Liver (tissue), 8 donors: ENCODE measurements at regions not wholly inside any gene's neighbourhood (a gene's known extent, or its start where the extent isn't known, plus 50 kb on each side); places are given as distances from the start of the nearest gene placed in this dataset.
"Not testable (repeated sequence)": the region's sequence is repeated elsewhere in the genome, so short reads cannot be mapped to it uniquely, and the experiment has no call there.

Source experiments
- DNase-seq: peaks from one replicate; pipeline ENCODE4 v3.0.0-alpha.2; 2017; ENCODE audit warnings: low spot score
- H3K27ac ChIP-seq, 2 donors: one replicate each; pipeline ENCODE4 v1.7.0; 2013; ENCODE audit warnings: inconsistent platforms in 2 of 2, low read length in 2 of 2, control low read depth in 1 of 2, low read depth in 1 of 2, mild to moderate bottlenecking in 1 of 2
- H3K27me3 ChIP-seq, 4 donors: one replicate each; pipeline versions ENCODE4 v1.6.1 to v1.7.0; 2013; ENCODE audit warnings: low read length in 3 of 4, inconsistent platforms in 1 of 4, mild to moderate bottlenecking in 1 of 4, moderate library complexity in 1 of 4; ENCODE audit not compliant: control insufficient read depth in 4 of 4, insufficient read depth in 4 of 4
- H3K36me3 ChIP-seq, 4 donors: one replicate each; pipeline versions ENCODE4 v1.6.1 to v1.7.0; 2013; ENCODE audit warnings: low read length in 3 of 4, mild to moderate bottlenecking in 3 of 4, low read depth in 1 of 4, moderate library complexity in 1 of 4; ENCODE audit not compliant: control insufficient read depth in 4 of 4, insufficient read depth in 3 of 4
- H3K4me1 ChIP-seq, 4 donors: one replicate each; pipeline versions ENCODE4 v1.6.1 to v1.7.0; 2013; ENCODE audit warnings: low read length in 3 of 4, mild to moderate bottlenecking in 3 of 4, moderate library complexity in 1 of 4; ENCODE audit not compliant: control insufficient read depth in 4 of 4, insufficient read depth in 4 of 4
- H3K4me3 ChIP-seq, 3 donors: one replicate each; pipeline versions ENCODE4 v1.6.1 to v1.7.0; 2013; ENCODE audit warnings: low read length in 3 of 3, control low read depth in 1 of 3, low read depth in 1 of 3, mild to moderate bottlenecking in 1 of 3
- H3K9ac ChIP-seq, 2 donors: one replicate each; pipeline ENCODE4 v1.7.0; 2013; ENCODE audit warnings: low read length in 2 of 2, mild to moderate bottlenecking in 2 of 2, moderate library complexity in 2 of 2, control low read depth in 1 of 2, low read depth in 1 of 2
- H3K9me3 ChIP-seq, 4 donors: one replicate each; pipeline versions ENCODE4 v1.6.1 to v1.7.0; 2013; ENCODE audit warnings: low read length in 3 of 4; ENCODE audit not compliant: control insufficient read depth in 4 of 4
- CTCF ChIP-seq: fragments of 150-350 bp; IDR thresholded peaks from 2 replicates; pipeline ENCODE4 v1.5.1; 2017; ENCODE audit warnings: improper control_type of control experiment, low read depth, low read length; ENCODE audit not compliant: missing input control
- EGR1 ChIP-seq, 2 donors: IDR thresholded peaks; 2 replicates each; pipeline ENCODE4 v1.6.1; 2016 to 2018; ENCODE audit warnings: antibody characterized with exemption in 2 of 2, low read depth in 2 of 2
- FOXA1 ChIP-seq: IDR thresholded peaks from 2 replicates; pipeline ENCODE4 v1.6.1; 2016; ENCODE audit warnings: antibody characterized with exemption
- FOXA2 ChIP-seq: IDR thresholded peaks from 2 replicates; pipeline ENCODE4 v1.6.1; 2016; ENCODE audit warnings: antibody characterized with exemption
- HNF4A ChIP-seq, 2 donors: conservative IDR thresholded peaks; 2 replicates each; pipeline ENCODE4 v1.6.1; 2016; ENCODE audit warnings: antibody characterized with exemption in 2 of 2, mild to moderate bottlenecking in 2 of 2
- HNF4G ChIP-seq: IDR thresholded peaks from 2 replicates; pipeline ENCODE4 v1.6.1; 2016; ENCODE audit warnings: antibody characterized with exemption
- JUND ChIP-seq, 2 donors: IDR thresholded peaks; 2 replicates each; pipeline ENCODE4 v1.6.1; 2016; ENCODE audit warnings: antibody characterized with exemption in 2 of 2
- MAX ChIP-seq: IDR thresholded peaks from 2 replicates; pipeline ENCODE4 v1.6.1; 2016; ENCODE audit warnings: antibody characterized with exemption
- NR2F2 ChIP-seq: IDR thresholded peaks from 2 replicates; pipeline ENCODE4 v1.6.1; 2016; ENCODE audit warnings: antibody characterized with exemption
- REST ChIP-seq: IDR thresholded peaks from 2 replicates; pipeline ENCODE4 v1.6.1; 2016; ENCODE audit warnings: antibody characterized with exemption, mild to moderate bottlenecking
- RXRA ChIP-seq, 2 donors: IDR thresholded peaks; 2 replicates each; pipeline ENCODE4 v1.6.1; 2017 to 2018; ENCODE audit warnings: antibody characterized with exemption in 2 of 2, mild to moderate bottlenecking in 1 of 2
- SP1 ChIP-seq: IDR thresholded peaks from 2 replicates; pipeline ENCODE4 v1.6.1; 2018; ENCODE audit warnings: antibody characterized with exemption, mild to moderate bottlenecking
- TAF1 ChIP-seq: conservative IDR thresholded peaks from 2 replicates; pipeline ENCODE4 v1.6.1; 2016; ENCODE audit warnings: antibody characterized with exemption, mild to moderate bottlenecking
- YY1 ChIP-seq: IDR thresholded peaks from 2 replicates; pipeline ENCODE4 v1.6.1; 2016; ENCODE audit warnings: antibody characterized with exemption, mild to moderate bottlenecking
- ZBTB33 ChIP-seq: IDR thresholded peaks from 2 replicates; pipeline ENCODE4 v1.6.1; 2016; ENCODE audit warnings: antibody characterized with exemption
- WGBS: extraction: QIAGEN DNeasy Blood & Tissue Kit; methylation state at CpG from one replicate; pipeline ENCODE4 v1.1.7; 2013; 5-methylcytosine and 5-hydroxymethylcytosine counted together
- donor health status: healthy.
- donor health status: healthy.
- donor health status: healthy.
- donor health status: healthy.
- donor health status: healthy.

DNA sequence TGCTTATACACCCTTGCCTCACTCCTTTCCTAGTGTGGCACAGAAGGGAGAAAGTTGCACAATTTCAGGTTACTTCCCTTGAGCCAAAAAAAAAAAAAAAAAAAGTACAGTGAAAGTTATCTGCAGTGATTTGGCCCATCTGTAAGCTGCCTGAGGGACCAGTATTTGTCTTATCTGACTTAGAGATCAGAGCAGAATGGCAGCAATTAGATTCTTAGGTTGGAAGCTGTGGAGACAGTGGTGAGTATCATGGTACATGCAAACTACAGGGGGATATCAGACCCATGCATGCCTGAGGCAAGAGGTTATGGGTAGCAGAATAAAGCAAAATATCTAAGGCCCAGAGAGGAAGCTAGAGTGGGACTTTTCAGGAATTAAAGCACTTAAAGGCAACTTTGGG is 1070.7 kb upstream of the NOVA1 start:
- H3K9me3 ChIP-seq: no peaks in the 10 kb centered on the region
- H3K4me3 ChIP-seq: no peak overlapping the region
- no peak for TF ChIP-seq SP1
- no peak for TF ChIP-seq ZBTB33
- TF ChIP-seq FOXA2: no peak
- no peak for TF ChIP-seq CTCF
- no peak for TF ChIP-seq EGR1 (IDR thresholded peaks at IDR 0.05; ENCODE audit: low read depth in 2 of 2)
- no peak for TF ChIP-seq TAF1
- TF ChIP-seq HNF4G: no peak
- H3K36me3 ChIP-seq: no peaks in the 10 kb centered on the region
- no peaks in the 10 kb centered on the region for H3K4me1 ChIP-seq
- no peak overlapping the region for H3K9ac ChIP-seq
- H3K27me3 ChIP-seq: no peaks in the 10 kb centered on the region
- no peak for DNase-seq
- H3K27ac ChIP-seq: no peak overlapping the region

DNA sequence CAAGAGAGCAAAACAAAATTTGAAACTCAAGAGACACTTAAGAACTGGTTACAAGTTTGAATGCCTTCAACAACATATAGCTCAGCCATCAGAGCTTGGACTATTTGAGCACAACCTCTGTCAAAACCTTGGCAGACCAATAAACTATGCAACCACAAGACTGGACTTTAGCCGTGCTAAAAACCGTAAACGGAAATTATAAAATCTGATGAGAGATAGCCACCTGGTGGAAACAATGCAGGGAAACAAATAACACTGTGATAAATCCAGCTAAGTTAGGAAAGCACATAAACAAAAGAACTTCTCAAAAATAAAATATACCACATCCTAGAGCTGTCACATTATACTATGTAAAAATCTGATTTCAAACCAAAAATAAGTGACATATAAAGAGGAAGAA is 1074.2 kb upstream of the NOVA1 start:
- H3K4me1 ChIP-seq: no peaks in the 10 kb centered on the region
- H3K27me3 ChIP-seq: no peaks in the 10 kb centered on the region
- no peak overlapping the region for H3K9ac ChIP-seq
- TF ChIP-seq FOXA2 (no peak), CTCF (no peak), HNF4G (no peak), TAF1 (no peak), NR2F2 (no peak), RXRA (IDR thresholded peaks at IDR 0.05) (no peak), JUND (IDR thresholded peaks at IDR 0.05) (no peak), FOXA1 (no peak), REST (no peak), MAX (no peak), HNF4A (conservative IDR thresholded peaks at IDR 0.05) (no peak), YY1 (no peak), ZBTB33 (no peak)
- no peak overlapping the region for H3K27ac ChIP-seq
- no peaks in the 10 kb centered on the region for H3K9me3 ChIP-seq
- H3K36me3 ChIP-seq: no peaks in the 10 kb centered on the region
- 62% methylated on average over 3 of the region's 3 CpGs for WGBS
- H3K4me3 ChIP-seq: no peak overlapping the region
- DNase-seq: no peak

DNA sequence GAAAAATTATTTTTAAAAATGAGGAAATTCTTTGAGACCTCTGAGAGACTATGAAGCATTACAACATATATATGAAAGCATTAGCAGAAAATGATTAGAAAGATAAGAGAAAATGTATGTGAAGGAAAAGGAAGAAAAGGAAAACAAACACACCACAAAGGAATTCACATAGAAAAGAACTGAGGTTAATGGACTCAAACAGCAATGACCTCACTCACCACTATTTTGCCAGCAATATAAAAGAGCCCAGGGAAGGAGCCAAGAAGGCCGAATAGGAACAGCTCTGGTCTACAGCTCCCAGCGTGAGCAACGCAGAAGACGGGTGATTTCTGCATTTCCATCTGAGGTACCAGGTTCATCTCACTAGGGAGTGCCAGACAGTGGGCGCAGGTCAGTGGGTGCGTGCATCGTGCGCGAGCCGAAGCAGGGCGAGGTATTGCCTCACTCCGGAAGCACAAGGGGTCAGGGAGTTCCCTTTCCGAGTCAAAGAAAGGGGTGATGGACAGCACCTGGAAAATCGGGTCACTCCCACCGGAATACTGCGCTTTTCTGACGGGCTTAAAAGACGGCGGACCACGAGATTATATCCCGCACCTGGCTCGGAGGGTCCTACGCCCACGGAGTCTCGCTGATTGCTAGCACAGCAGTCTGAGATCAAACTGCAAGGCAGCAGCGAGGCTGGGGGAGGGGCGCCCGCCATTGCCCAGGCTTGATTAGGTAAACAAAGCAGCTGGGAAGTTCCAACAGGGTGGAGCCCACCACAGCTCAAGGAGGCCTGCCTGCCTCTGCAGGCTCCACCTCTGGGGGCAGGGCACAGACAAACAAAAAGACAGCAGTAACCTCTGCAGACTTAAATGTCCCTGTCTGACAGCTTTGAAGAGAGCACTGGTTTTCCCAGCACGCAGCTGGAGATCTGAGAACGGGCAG is 1075.2 kb upstream of the NOVA1 start:
- H3K9ac ChIP-seq, H3K27me3 ChIP-seq, H3K27ac ChIP-seq, H3K4me1 ChIP-seq, DNase-seq, H3K9me3 ChIP-seq, H3K36me3 ChIP-seq, H3K4me3 ChIP-seq: not testable (repeated sequence)
- WGBS: 87% methylated on average over 29 of the region's 30 CpGs
